ENCODE measurements at regions not wholly inside any gene's neighbourhood (a gene's known extent, or its start where the extent isn't known, plus 50 kb on each side); places are given as distances from the start of the nearest gene placed in this dataset.

DNA sequence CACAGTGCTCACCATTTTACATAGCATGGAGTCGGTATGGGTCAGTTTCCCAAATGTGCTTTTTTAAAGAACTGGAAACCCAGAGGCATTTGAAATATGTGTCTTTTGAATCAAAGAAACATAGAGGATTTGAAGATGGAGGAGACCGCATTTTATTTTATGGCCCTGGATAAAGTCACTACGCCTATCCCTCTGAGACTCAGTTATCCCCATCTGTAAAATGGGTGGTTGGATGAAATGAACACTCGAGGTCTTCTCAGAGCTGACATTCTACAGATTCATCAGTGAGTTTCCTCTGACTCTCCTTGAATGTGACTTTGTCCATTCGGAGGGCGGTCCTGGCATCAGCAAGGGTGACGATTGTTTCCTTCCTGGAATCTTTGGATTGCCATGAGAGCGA, 135.1 kb downstream of the MIAT start:
- Histone ChIP-seq H4K91ac (ENCODE audit: insufficient read length, low read depth, low read length) (no peak overlapping the region), H4K8ac (replicated peaks; ENCODE audit: insufficient read length, low read depth, low read length) (no peak overlapping the region), H2BK15ac (ENCODE audit: low read depth, low read length) (no peak overlapping the region), H3K27me3 (ENCODE audit: insufficient read depth, low read length) (no peaks in the 10 kb centered on the region), H3K23ac (ENCODE audit: insufficient read length, low read depth, low read length) (no peak overlapping the region), H3K79me2 (ENCODE audit: insufficient read depth, low read length) (no peaks in the 10 kb centered on the region), H3K4me2 (ENCODE audit: insufficient read depth, insufficient read length, low read length) (no peak overlapping the region), H2BK12ac (ENCODE audit: insufficient read length, low read depth, low read length) (no peak overlapping the region), H3K4ac (ENCODE audit: low read depth, low read length) (no peak overlapping the region), H3K79me1 (ENCODE audit: insufficient read depth, low read depth, low read length, poor library complexity, severe bottlenecking) (no peaks in the 10 kb centered on the region), H3K9me3 (ENCODE audit: control insufficient read depth, low read depth, low read length) (no peaks in the 10 kb centered on the region), H3K4me1 (ENCODE audit: insufficient read depth, low read length) (no peaks in the 10 kb centered on the region), H4K5ac (ENCODE audit: insufficient read length, low read depth, low read length) (no peak overlapping the region), H3K27ac (ENCODE audit: insufficient read length, low read depth, low read length) (no peak overlapping the region), H2BK120ac (ENCODE audit: low read depth, low read length, poor library complexity, severe bottlenecking) (no peak overlapping the region), H3T11ph (ENCODE audit: low read length) (no peak overlapping the region), H4K20me1 (ENCODE audit: control insufficient read depth, insufficient read depth, insufficient read length) (peaks cover 5% of the 10 kb centered on the region), H3K56ac (ENCODE audit: insufficient read length, low read depth, low read length) (no peak overlapping the region), H2AK5ac (ENCODE audit: insufficient read length, low read length) (no peak overlapping the region), H3K23me2 (ENCODE audit: insufficient read length, low read depth, low read length, poor library complexity, severe bottlenecking) (no peaks in the 10 kb centered on the region), H3K9ac (ENCODE audit: extremely low read depth, insufficient read length, low read length) (no peak overlapping the region), H2BK20ac (ENCODE audit: low read depth, low read length, poor library complexity, severe bottlenecking) (no peak overlapping the region), H2BK5ac (ENCODE audit: insufficient read length, low read length) (no peak overlapping the region), H3K14ac (ENCODE audit: insufficient read depth, low read length) (no peak overlapping the region), H3K18ac (ENCODE audit: insufficient read length, low read depth, low read length) (no peak overlapping the region), H2AFZ (ENCODE audit: low read length) (no peak overlapping the region)
- Mint-ChIP-seq H3K27ac (no peak overlapping the region), H3K27me3 (ENCODE audit: low read depth) (peaks cover 6% of the 10 kb centered on the region), H3K36me3 (ENCODE audit: insufficient read depth in 1 of 3, low read depth in 3 of 3) (no peaks in the 10 kb centered on the region; a peak in 1 of 7 replicates), H3K4me3 (no peak overlapping the region; a peak in 1 of 5 replicates), H3K9me3 (no peaks in the 10 kb centered on the region), H3K4me1 (no peaks in the 10 kb centered on the region)
- no peak for DNase-seq
- TF ChIP-seq, protein P1, sequence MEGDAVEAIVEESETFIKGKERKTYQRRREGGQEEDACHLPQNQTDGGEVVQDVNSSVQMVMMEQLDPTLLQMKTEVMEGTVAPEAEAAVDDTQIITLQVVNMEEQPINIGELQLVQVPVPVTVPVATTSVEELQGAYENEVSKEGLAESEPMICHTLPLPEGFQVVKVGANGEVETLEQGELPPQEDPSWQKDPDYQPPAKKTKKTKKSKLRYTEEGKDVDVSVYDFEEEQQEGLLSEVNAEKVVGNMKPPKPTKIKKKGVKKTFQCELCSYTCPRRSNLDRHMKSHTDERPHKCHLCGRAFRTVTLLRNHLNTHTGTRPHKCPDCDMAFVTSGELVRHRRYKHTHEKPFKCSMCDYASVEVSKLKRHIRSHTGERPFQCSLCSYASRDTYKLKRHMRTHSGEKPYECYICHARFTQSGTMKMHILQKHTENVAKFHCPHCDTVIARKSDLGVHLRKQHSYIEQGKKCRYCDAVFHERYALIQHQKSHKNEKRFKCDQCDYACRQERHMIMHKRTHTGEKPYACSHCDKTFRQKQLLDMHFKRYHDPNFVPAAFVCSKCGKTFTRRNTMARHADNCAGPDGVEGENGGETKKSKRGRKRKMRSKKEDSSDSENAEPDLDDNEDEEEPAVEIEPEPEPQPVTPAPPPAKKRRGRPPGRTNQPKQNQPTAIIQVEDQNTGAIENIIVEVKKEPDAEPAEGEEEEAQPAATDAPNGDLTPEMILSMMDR (conservative IDR thresholded peaks at IDR 0.05): no peak
- WGBS (ENCODE audit: extremely low coverage, insufficient read length, low lambda C conversion rate): no CpG with 5 or more reads among the region's 8 CpGs
